Neural cell (in vitro differentiated cells): ENCODE measurements at regions not wholly inside any gene's neighbourhood (a gene's known extent, or its start where the extent isn't known, plus 50 kb on each side); places are given as distances from the start of the nearest gene placed in this dataset.

Experiments
- CTCF ChIP-seq: fragments of 450-650 bp; IDR thresholded peaks from 2 replicates; pipeline ENCODE4 v1.5.1; 2014; ENCODE audit warnings: antibody characterized with exemption, mild to moderate bottlenecking, moderate library complexity; ENCODE audit not compliant: poor library complexity, severe bottlenecking
- EP300 ChIP-seq: fragments of 450-650 bp; conservative IDR thresholded peaks from 2 replicates; pipeline ENCODE4 v1.6.1; 2014; ENCODE audit warnings: antibody characterized with exemption, mild to moderate bottlenecking, moderate library complexity; ENCODE audit not compliant: poor library complexity, severe bottlenecking
- EZH2 ChIP-seq: fragments of 200-600, 300-800 bp; shearing (Covaris generic), sonication (generic); IDR thresholded peaks from 2 replicates; pipeline ENCODE4 v1.6.1; 2014; ENCODE audit warnings: antibody characterized with exemption, low read length, borderline replicate concordance, mild to moderate bottlenecking; ENCODE audit not compliant: insufficient read depth, poor library complexity, severe bottlenecking
- MXI1 ChIP-seq: fragments of 450-650 bp; conservative IDR thresholded peaks from 2 replicates; pipeline ENCODE4 v1.6.1; 2014; ENCODE audit warnings: antibody characterized with exemption, mild to moderate bottlenecking; ENCODE audit not compliant: poor library complexity, severe bottlenecking
- POLR2AphosphoS5 ChIP-seq: IDR thresholded peaks from 2 replicates; pipeline ENCODE4 v1.6.1; 2012
- RAD21 ChIP-seq: fragments of 450-650 bp; conservative IDR thresholded peaks from 2 replicates; pipeline ENCODE4 v1.6.1; 2014; ENCODE audit warnings: antibody characterized with exemption, mild to moderate bottlenecking, moderate library complexity
- REST ChIP-seq: IDR thresholded peaks from 2 replicates; pipeline ENCODE4 v1.6.1; 2012; ENCODE audit warnings: borderline replicate concordance
- SMC3 ChIP-seq: fragments of 450-650 bp; conservative IDR thresholded peaks from 2 replicates; pipeline ENCODE4 v1.6.1; 2014; ENCODE audit warnings: antibody characterized with exemption, mild to moderate bottlenecking, moderate library complexity; ENCODE audit not compliant: poor library complexity

GRCh38 chr2:12173271-12173942 lies 427.0 kb downstream of the LPIN1 start:
- no peak for TF ChIP-seq CTCF
- no peak for TF ChIP-seq POLR2AphosphoS5
- no peak for TF ChIP-seq RAD21
- TF ChIP-seq REST, result no peak
- no peak for TF ChIP-seq EZH2
- TF ChIP-seq EP300, result no peak
- no peak for TF ChIP-seq MXI1
- no peak for TF ChIP-seq SMC3
